GM18861 (cell line): ENCODE measurements at regions not wholly inside any gene's neighbourhood (a gene's known extent, or its start where the extent isn't known, plus 50 kb on each side); places are given as distances from the start of the nearest gene placed in this dataset.
A peak's percentile ranks its signal among the peaks of the same experiment; 100 is the strongest.

ENCODE experiments used
- ATAC-seq: cut with Tn5 transposase; IDR thresholded peaks from one replicate; pipeline ENCODE4 v1.9.1; 2021; ENCODE audit not compliant: unreplicated experiment

GRCh38 chr13:73765651-73766384 lies 368.4 kb downstream of the KLF12 start:
- ATAC-seq: peak; percentile 54

- no peak for ATAC-seq
These were observed 374.8 kb downstream of the KLF12 start for GRCh38 chr13:73759434-73759833.

GRCh38 chr13:73757481-73758233 lies 376.5 kb downstream of the KLF12 start:
- no peak for ATAC-seq

- ATAC-seq: peak; percentile 67
These were observed 379.4 kb downstream of the KLF12 start for GRCh38 chr13:73754727-73755292.

GRCh38 chr13:73754241-73754640 lies 380.0 kb downstream of the KLF12 start:
- ATAC-seq: no peak

GRCh38 chr13:73751290-73751689 lies 382.9 kb downstream of the KLF12 start:
- no peak for ATAC-seq

- no peak for ATAC-seq
These were observed 385.8 kb downstream of the KLF12 start for GRCh38 chr13:73748404-73748803.

GRCh38 chr13:73745190-73745589 lies 389.0 kb downstream of the KLF12 start:
- ATAC-seq: no peak

GRCh38 chr13:73742982-73743381 lies 391.2 kb downstream of the KLF12 start:
- ATAC-seq: no peak

GRCh38 chr13:73741742-73742141 lies 392.5 kb downstream of the KLF12 start:
- no peak for ATAC-seq

GRCh38 chr13:73741111-73741510 lies 393.1 kb downstream of the KLF12 start:
- ATAC-seq: no peak

GRCh38 chr13:73740666-73741065 lies 393.5 kb downstream of the KLF12 start:
- ATAC-seq: no peak

- ATAC-seq: no peak
These were observed 394.8 kb downstream of the KLF12 start for GRCh38 chr13:73739394-73739793.

GRCh38 chr13:73738626-73739025 lies 395.6 kb downstream of the KLF12 start:
- no peak for ATAC-seq

- no peak for ATAC-seq
These were observed 397.0 kb downstream of the KLF12 start for GRCh38 chr13:73737214-73737613.

GRCh38 chr13:73733706-73734105 lies 400.5 kb downstream of the KLF12 start:
- ATAC-seq: no peak

GRCh38 chr13:73732350-73732749 lies 401.9 kb downstream of the KLF12 start:
- ATAC-seq: no peak

- ATAC-seq: no peak
These were observed 402.6 kb downstream of the KLF12 start for GRCh38 chr13:73731564-73731963.

- no peak for ATAC-seq
These were observed 404.2 kb downstream of the KLF12 start for GRCh38 chr13:73730014-73730413.

- ATAC-seq: no peak
These were observed 405.2 kb downstream of the KLF12 start for GRCh38 chr13:73729046-73729445.

GRCh38 chr13:73722120-73722519 lies 412.1 kb downstream of the KLF12 start:
- ATAC-seq: peak; percentile 84

GRCh38 chr13:73721571-73721970 lies 412.6 kb downstream of the KLF12 start:
- ATAC-seq: no peak
